ENCODE measurements at regions not wholly inside any gene's neighbourhood (a gene's known extent, or its start where the extent isn't known, plus 50 kb on each side); places are given as distances from the start of the nearest gene placed in this dataset.

GRCh38 chr12:22951206-22951605 lies 326.2 kb downstream of the ETNK1 start:
- TF ChIP-seq, protein P1, sequence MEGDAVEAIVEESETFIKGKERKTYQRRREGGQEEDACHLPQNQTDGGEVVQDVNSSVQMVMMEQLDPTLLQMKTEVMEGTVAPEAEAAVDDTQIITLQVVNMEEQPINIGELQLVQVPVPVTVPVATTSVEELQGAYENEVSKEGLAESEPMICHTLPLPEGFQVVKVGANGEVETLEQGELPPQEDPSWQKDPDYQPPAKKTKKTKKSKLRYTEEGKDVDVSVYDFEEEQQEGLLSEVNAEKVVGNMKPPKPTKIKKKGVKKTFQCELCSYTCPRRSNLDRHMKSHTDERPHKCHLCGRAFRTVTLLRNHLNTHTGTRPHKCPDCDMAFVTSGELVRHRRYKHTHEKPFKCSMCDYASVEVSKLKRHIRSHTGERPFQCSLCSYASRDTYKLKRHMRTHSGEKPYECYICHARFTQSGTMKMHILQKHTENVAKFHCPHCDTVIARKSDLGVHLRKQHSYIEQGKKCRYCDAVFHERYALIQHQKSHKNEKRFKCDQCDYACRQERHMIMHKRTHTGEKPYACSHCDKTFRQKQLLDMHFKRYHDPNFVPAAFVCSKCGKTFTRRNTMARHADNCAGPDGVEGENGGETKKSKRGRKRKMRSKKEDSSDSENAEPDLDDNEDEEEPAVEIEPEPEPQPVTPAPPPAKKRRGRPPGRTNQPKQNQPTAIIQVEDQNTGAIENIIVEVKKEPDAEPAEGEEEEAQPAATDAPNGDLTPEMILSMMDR (conservative IDR thresholded peaks at IDR 0.05 in 1 of 2, IDR thresholded peaks at IDR 0.05 in 1 of 2; ENCODE audit: low read depth in 1 of 2, low read length in 2 of 2): no peak
- TF ChIP-seq EZH2 (IDR thresholded peaks at IDR 0.05; ENCODE audit: low read length, missing control alignments): no peak
